Endothelial cell (in vitro differentiated cells): ENCODE measurements at regions not wholly inside any gene's neighbourhood (a gene's known extent, or its start where the extent isn't known, plus 50 kb on each side); places are given as distances from the start of the nearest gene placed in this dataset.

Experiments
- DNase-seq: peaks from one replicate; pipeline ENCODE4 v3.0.0; 2021; ENCODE audit warnings: low spot score
- H3K27ac Mint-ChIP-seq: one replicate; pipeline ENCODE4 v1.8.0; 2021; ENCODE audit warnings: mixed read lengths, inconsistent platforms; ENCODE audit not compliant: unreplicated experiment
- H3K27me3 Mint-ChIP-seq: one replicate; pipeline ENCODE4 v1.8.0; 2021; ENCODE audit warnings: mild to moderate bottlenecking, moderate library complexity, mixed read lengths, inconsistent platforms; ENCODE audit not compliant: unreplicated experiment
- H3K36me3 Mint-ChIP-seq: one replicate; pipeline ENCODE4 v1.8.0; 2021; ENCODE audit warnings: mild to moderate bottlenecking, low read depth, mixed read lengths, inconsistent platforms; ENCODE audit not compliant: unreplicated experiment
- H3K4me1 Mint-ChIP-seq: one replicate; pipeline ENCODE4 v1.8.0; 2021; ENCODE audit warnings: mild to moderate bottlenecking, mixed read lengths, inconsistent platforms; ENCODE audit not compliant: unreplicated experiment
- H3K4me3 Mint-ChIP-seq: one replicate; pipeline ENCODE4 v1.8.0; 2021; ENCODE audit warnings: mild to moderate bottlenecking, mixed read lengths, inconsistent platforms; ENCODE audit not compliant: unreplicated experiment
- H3K9me3 Mint-ChIP-seq: one replicate; pipeline ENCODE4 v1.8.0; 2021; ENCODE audit warnings: mixed read lengths, inconsistent platforms; ENCODE audit not compliant: unreplicated experiment
- CTCF ChIP-seq: fragments of 200-600 bp; sonication (generic); IDR thresholded peaks from one replicate; pipeline ENCODE4 v1.5.0; 2021; ENCODE audit warnings: antibody characterized with exemption; ENCODE audit not compliant: unreplicated experiment

- DNase-seq = no peak
- no peaks in the 10 kb centered on the region for H3K9me3 Mint-ChIP-seq
These were observed 55.5 kb upstream of the ATP11B start for GRCh38 chr3:182737825-182738224.

GRCh38 chr3:182738583-182739411 is 54.5 kb upstream of the ATP11B start:
- DNase-seq = no peak
- no peaks in the 10 kb centered on the region for H3K4me1 Mint-ChIP-seq
- H3K36me3 Mint-ChIP-seq = no peaks in the 10 kb centered on the region
- TF ChIP-seq CTCF = no peak
- H3K27me3 Mint-ChIP-seq = peaks cover 1% of the 10 kb centered on the region
- H3K27ac Mint-ChIP-seq = no peak overlapping the region
- H3K9me3 Mint-ChIP-seq = no peaks in the 10 kb centered on the region
- no peak overlapping the region for H3K4me3 Mint-ChIP-seq

More at GRCh38 chr3:182737825-182738224, 55.5 kb upstream of the ATP11B start:
- H3K36me3 Mint-ChIP-seq = no peaks in the 10 kb centered on the region
- no peak overlapping the region for H3K27ac Mint-ChIP-seq
- H3K4me3 Mint-ChIP-seq = no peak overlapping the region
- peaks cover 1% of the 10 kb centered on the region for H3K27me3 Mint-ChIP-seq
- TF ChIP-seq CTCF = no peak
- no peaks in the 10 kb centered on the region for H3K4me1 Mint-ChIP-seq

- H3K9me3 Mint-ChIP-seq = no peaks in the 10 kb centered on the region
These were observed 53.7 kb upstream of the ATP11B start for GRCh38 chr3:182739619-182740018.

GRCh38 chr3:182740710-182741109 is 52.6 kb upstream of the ATP11B start:
- no peak overlapping the region for H3K27ac Mint-ChIP-seq
- H3K4me3 Mint-ChIP-seq = no peak overlapping the region
- no peaks in the 10 kb centered on the region for H3K9me3 Mint-ChIP-seq

More at GRCh38 chr3:182739619-182740018, 53.7 kb upstream of the ATP11B start:
- H3K4me1 Mint-ChIP-seq = no peaks in the 10 kb centered on the region
- DNase-seq = no peak
- TF ChIP-seq CTCF = no peak
- peaks cover 1% of the 10 kb centered on the region for H3K27me3 Mint-ChIP-seq
- H3K27ac Mint-ChIP-seq = no peak overlapping the region
- no peaks in the 10 kb centered on the region for H3K36me3 Mint-ChIP-seq
- H3K4me3 Mint-ChIP-seq = no peak overlapping the region

More at GRCh38 chr3:182740710-182741109, 52.6 kb upstream of the ATP11B start:
- TF ChIP-seq CTCF = no peak
- Mint-ChIP-seq H3K27me3 (peaks cover 1% of the 10 kb centered on the region), H3K4me1 (no peaks in the 10 kb centered on the region), H3K36me3 (no peaks in the 10 kb centered on the region)
- no peak for DNase-seq
